ENCODE measurements at regions not wholly inside any gene's neighbourhood (a gene's known extent, or its start where the extent isn't known, plus 50 kb on each side); places are given as distances from the start of the nearest gene placed in this dataset.

- H3K27me3 ChIP-seq (ENCODE audit: insufficient read depth, poor library complexity, severe bottlenecking), result no peaks in the 10 kb centered on the region
- no peak overlapping the region for H3K27ac ChIP-seq (replicated peaks)
- H3K4me3 ChIP-seq (replicated peaks; ENCODE audit: insufficient read depth, low read length), result no peak overlapping the region
- no peak for TF ChIP-seq SPI1 (IDR thresholded peaks at IDR 0.05; ENCODE audit: borderline replicate concordance, low read depth)
- TF ChIP-seq POLR2AphosphoS5 (IDR thresholded peaks at IDR 0.05; ENCODE audit: low read depth), result no peak
- no peak for TF ChIP-seq CTCF (IDR thresholded peaks at IDR 0.05; ENCODE audit: insufficient read depth, low read length)
- TF ChIP-seq GABPA (IDR thresholded peaks at IDR 0.05; ENCODE audit: low read depth), result no peak
- no peak for DNase-seq (ENCODE audit: low read depth in 1 of 2, low spot score in 1 of 2)
Measured at GRCh38 chr11:130792772-130793171, 123.5 kb downstream of the SNX19 start.

GRCh38 chr11:130796828-130797227, 119.5 kb downstream of the SNX19 start:
- no peak overlapping the region for H3K27ac ChIP-seq (replicated peaks)
- H3K27me3 ChIP-seq (ENCODE audit: insufficient read depth, poor library complexity, severe bottlenecking), result no peaks in the 10 kb centered on the region
- TF ChIP-seq SPI1 (IDR thresholded peaks at IDR 0.05; ENCODE audit: borderline replicate concordance, low read depth) (no peak), CTCF (IDR thresholded peaks at IDR 0.05; ENCODE audit: insufficient read depth, low read length) (no peak), GABPA (IDR thresholded peaks at IDR 0.05; ENCODE audit: low read depth) (no peak), REST (IDR thresholded peaks at IDR 0.05; ENCODE audit: insufficient replicate concordance, low read depth) (no peak), POLR2AphosphoS5 (IDR thresholded peaks at IDR 0.05; ENCODE audit: low read depth) (no peak)
- DNase-seq (ENCODE audit: low read depth in 1 of 2, low spot score in 1 of 2), result no peak
- H3K4me3 ChIP-seq (replicated peaks; ENCODE audit: insufficient read depth, low read length), result no peak overlapping the region

- H3K27ac ChIP-seq (replicated peaks), result no peak overlapping the region
- TF ChIP-seq GABPA (IDR thresholded peaks at IDR 0.05; ENCODE audit: low read depth) (no peak), POLR2AphosphoS5 (IDR thresholded peaks at IDR 0.05; ENCODE audit: low read depth) (no peak), SPI1 (IDR thresholded peaks at IDR 0.05; ENCODE audit: borderline replicate concordance, low read depth) (no peak), REST (IDR thresholded peaks at IDR 0.05; ENCODE audit: insufficient replicate concordance, low read depth) (no peak), CTCF (IDR thresholded peaks at IDR 0.05; ENCODE audit: insufficient read depth, low read length) (no peak)
- DNase-seq (ENCODE audit: low read depth in 1 of 2, low spot score in 1 of 2), result no peak
Measured at GRCh38 chr11:130798280-130798679, 118.0 kb downstream of the SNX19 start.

GRCh38 chr11:130798801-130799200, 117.5 kb downstream of the SNX19 start:
- DNase-seq (ENCODE audit: low read depth in 1 of 2, low spot score in 1 of 2), result no peak
- no peak for TF ChIP-seq REST (IDR thresholded peaks at IDR 0.05; ENCODE audit: insufficient replicate concordance, low read depth)
- TF ChIP-seq SPI1 (IDR thresholded peaks at IDR 0.05; ENCODE audit: borderline replicate concordance, low read depth), result no peak
- no peak for TF ChIP-seq GABPA (IDR thresholded peaks at IDR 0.05; ENCODE audit: low read depth)
- TF ChIP-seq CTCF (IDR thresholded peaks at IDR 0.05; ENCODE audit: insufficient read depth, low read length), result no peak
- no peak for TF ChIP-seq POLR2AphosphoS5 (IDR thresholded peaks at IDR 0.05; ENCODE audit: low read depth)
- no peaks in the 10 kb centered on the region for H3K27me3 ChIP-seq (ENCODE audit: insufficient read depth, poor library complexity, severe bottlenecking)
- no peak overlapping the region for H3K27ac ChIP-seq (replicated peaks)
- H3K4me3 ChIP-seq (replicated peaks; ENCODE audit: insufficient read depth, low read length), result no peak overlapping the region

More at GRCh38 chr11:130798280-130798679, 118.0 kb downstream of the SNX19 start:
- Histone ChIP-seq H3K4me3 (replicated peaks; ENCODE audit: insufficient read depth, low read length) (no peak overlapping the region), H3K27me3 (ENCODE audit: insufficient read depth, poor library complexity, severe bottlenecking) (no peaks in the 10 kb centered on the region)
